ENCODE measurements at regions not wholly inside any gene's neighbourhood (a gene's known extent, or its start where the extent isn't known, plus 50 kb on each side); places are given as distances from the start of the nearest gene placed in this dataset.

GRCh38 chrX:20383477-20383876, 116.8 kb upstream of the RPS6KA3 start:
- no peaks in the 10 kb centered on the region for H3K36me3 ChIP-seq (ENCODE audit: insufficient read depth, low read length)
- CTCF ChIA-PET (ENCODE audit: unreplicated experiment): no interaction called here
- H3K79me2 ChIP-seq (ENCODE audit: insufficient read depth, low read depth, low read length): no peaks in the 10 kb centered on the region
- no peaks in the 10 kb centered on the region for H3K9me2 ChIP-seq (ENCODE audit: insufficient read depth, low read length)
- BruUV-seq (replicated peaks): no TSS peak
- H3K27ac ChIP-seq (ENCODE audit: low read depth, low read length, poor library complexity, severe bottlenecking): no peak overlapping the region
- H3K4me2 ChIP-seq (ENCODE audit: low read length): no peak overlapping the region
- POLR2A ChIA-PET: no interaction called here
- H3K4me1 ChIP-seq (ENCODE audit: insufficient read depth, low read length, poor library complexity, severe bottlenecking): no peaks in the 10 kb centered on the region
- no peaks in the 10 kb centered on the region for H3K9me3 ChIP-seq (ENCODE audit: low read length)
- intact Hi-C loops (cut with micrococcal nuclease; ENCODE audit: unreplicated experiment): no loop called here
- H3K4me3 ChIP-seq (ENCODE audit: low read depth, low read length, poor library complexity, severe bottlenecking): no peak overlapping the region
- TF ChIP-seq CTCF (conservative IDR thresholded peaks at IDR 0.05; ENCODE audit: low read length) (no peak), EZH2phosphoT487 (IDR thresholded peaks at IDR 0.05; ENCODE audit: borderline replicate concordance, low read depth, low read length) (no peak)
- DNase-seq (ENCODE audit: low spot score): no peak
- no peaks in the 10 kb centered on the region for H4K20me1 ChIP-seq (ENCODE audit: insufficient read depth, low read length)
- H2AFZ ChIP-seq (ENCODE audit: low read length): no peak overlapping the region

GRCh38 chrX:20382518-20383297, 116.0 kb upstream of the RPS6KA3 start:
- ChIA-PET POLR2A (no interaction called here), CTCF (ENCODE audit: unreplicated experiment) (no interaction called here)
- Histone ChIP-seq H3K4me1 (ENCODE audit: insufficient read depth, low read length, poor library complexity, severe bottlenecking) (no peaks in the 10 kb centered on the region), H3K9me3 (ENCODE audit: low read length) (no peaks in the 10 kb centered on the region), H3K36me3 (ENCODE audit: insufficient read depth, low read length) (no peaks in the 10 kb centered on the region), H3K79me2 (ENCODE audit: insufficient read depth, low read depth, low read length) (no peaks in the 10 kb centered on the region), H3K27ac (ENCODE audit: low read depth, low read length, poor library complexity, severe bottlenecking) (no peak overlapping the region), H4K20me1 (ENCODE audit: insufficient read depth, low read length) (no peaks in the 10 kb centered on the region), H3K9me2 (ENCODE audit: insufficient read depth, low read length) (no peaks in the 10 kb centered on the region), H2AFZ (ENCODE audit: low read length) (no peak overlapping the region), H3K4me3 (ENCODE audit: low read depth, low read length, poor library complexity, severe bottlenecking) (no peak overlapping the region), H3K4me2 (ENCODE audit: low read length) (no peak overlapping the region)
- no peak for DNase-seq (ENCODE audit: low spot score)
- TF ChIP-seq CTCF (conservative IDR thresholded peaks at IDR 0.05; ENCODE audit: low read length) (no peak), EZH2phosphoT487 (IDR thresholded peaks at IDR 0.05; ENCODE audit: borderline replicate concordance, low read depth, low read length) (no peak)
- intact Hi-C loops (cut with micrococcal nuclease; ENCODE audit: unreplicated experiment): no loop called here
- BruUV-seq (replicated peaks): no TSS peak

- Histone ChIP-seq H3K4me3 (ENCODE audit: low read depth, low read length, poor library complexity, severe bottlenecking) (no peak overlapping the region), H3K9me3 (ENCODE audit: low read length) (no peaks in the 10 kb centered on the region), H3K4me1 (ENCODE audit: insufficient read depth, low read length, poor library complexity, severe bottlenecking) (no peaks in the 10 kb centered on the region), H3K79me2 (ENCODE audit: insufficient read depth, low read depth, low read length) (no peaks in the 10 kb centered on the region), H4K20me1 (ENCODE audit: insufficient read depth, low read length) (no peaks in the 10 kb centered on the region), H3K9me2 (ENCODE audit: insufficient read depth, low read length) (no peaks in the 10 kb centered on the region), H3K36me3 (ENCODE audit: insufficient read depth, low read length) (no peaks in the 10 kb centered on the region), H2AFZ (ENCODE audit: low read length) (no peak overlapping the region), H3K27ac (ENCODE audit: low read depth, low read length, poor library complexity, severe bottlenecking) (no peak overlapping the region), H3K4me2 (ENCODE audit: low read length) (no peak overlapping the region)
- no peak for DNase-seq (ENCODE audit: low spot score)
- ChIA-PET CTCF (ENCODE audit: unreplicated experiment) (no interaction called here), POLR2A (no interaction called here)
- TF ChIP-seq EZH2phosphoT487 (IDR thresholded peaks at IDR 0.05; ENCODE audit: borderline replicate concordance, low read depth, low read length) (no peak), CTCF (conservative IDR thresholded peaks at IDR 0.05; ENCODE audit: low read length) (no peak)
- BruUV-seq (replicated peaks): no TSS peak
- intact Hi-C loops (cut with micrococcal nuclease; ENCODE audit: unreplicated experiment): no loop called here
Measured at GRCh38 chrX:20382082-20382481, 115.4 kb upstream of the RPS6KA3 start.
